Ascending aorta (tissue), 2 donors: ENCODE measurements at regions not wholly inside any gene's neighbourhood (a gene's known extent, or its start where the extent isn't known, plus 50 kb on each side); places are given as distances from the start of the nearest gene placed in this dataset.

Experiments used
- DNase-seq, 2 donors: peaks; one replicate each; pipeline ENCODE4 v3.0.0-alpha.2; 2019; ENCODE audit warnings: low spot score in 2 of 2
- H3K27ac ChIP-seq, 2 donors: fragments of 200-600 bp; sonication (generic); one replicate each; pipeline ENCODE4 v1.5.1; 2016 to 2017; ENCODE audit warnings: mild to moderate bottlenecking in 1 of 2
- H3K27me3 ChIP-seq: fragments of 200-600 bp; sonication (generic); one replicate; pipeline ENCODE4 v1.5.1; 2017
- H3K36me3 ChIP-seq, 2 donors: fragments of 200-600 bp; sonication (generic); one replicate each; pipeline ENCODE4 v1.5.1; 2016
- H3K4me1 ChIP-seq, 2 donors: fragments of 200-600 bp; sonication (generic); one replicate each; pipeline ENCODE4 v1.5.1; 2016 to 2017; ENCODE audit warnings: mild to moderate bottlenecking in 1 of 2
- H3K4me3 ChIP-seq, 2 donors: fragments of 200-600 bp; sonication (generic); one replicate each; pipeline ENCODE4 v1.5.1; 2016 to 2017; ENCODE audit warnings: mild to moderate bottlenecking in 1 of 2
- H3K9me3 ChIP-seq, 2 donors: fragments of 200-600 bp; sonication (generic); one replicate each; pipeline ENCODE4 v1.5.1; 2016
- intact Hi-C: fragments of 100-400 bp; cut with DNase I; formaldehyde crosslinking; loops from one replicate; pipeline ENCODE4 v1.15.1; 2023
- TF ChIP-seq, protein P1 (sequence below), 3 experiments: fragments of 200-600 bp in 2 of 3; fragments of 450-650 bp in 1 of 3; sonication (generic) in 2 of 3; IDR thresholded peaks; one replicate each; pipeline ENCODE4 v1.5.1; 2016 to 2019; ENCODE audit warnings: antibody characterized with exemption in 3 of 3, mild to moderate bottlenecking in 1 of 3, moderate library complexity in 1 of 3

DNA sequence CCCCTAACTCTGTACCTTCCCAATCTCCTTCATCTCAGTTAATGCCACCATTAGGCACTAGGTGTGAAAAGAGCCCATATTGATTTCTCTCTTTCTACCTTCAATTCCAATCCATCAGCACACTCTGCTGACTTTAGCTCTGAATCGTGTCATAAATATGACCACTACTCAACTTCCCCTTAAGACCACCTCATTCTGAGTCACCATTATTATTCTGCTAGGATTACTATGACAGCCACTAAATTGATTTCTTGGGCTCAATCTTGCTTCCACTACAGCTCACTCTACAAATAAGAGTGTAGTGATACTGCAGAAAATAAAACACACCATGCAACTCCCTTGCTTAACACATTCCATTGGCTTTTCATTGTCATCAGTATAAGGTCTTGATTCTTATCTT is 1449.0 kb upstream of the FLRT2 start:
- TF ChIP-seq, protein P1, sequence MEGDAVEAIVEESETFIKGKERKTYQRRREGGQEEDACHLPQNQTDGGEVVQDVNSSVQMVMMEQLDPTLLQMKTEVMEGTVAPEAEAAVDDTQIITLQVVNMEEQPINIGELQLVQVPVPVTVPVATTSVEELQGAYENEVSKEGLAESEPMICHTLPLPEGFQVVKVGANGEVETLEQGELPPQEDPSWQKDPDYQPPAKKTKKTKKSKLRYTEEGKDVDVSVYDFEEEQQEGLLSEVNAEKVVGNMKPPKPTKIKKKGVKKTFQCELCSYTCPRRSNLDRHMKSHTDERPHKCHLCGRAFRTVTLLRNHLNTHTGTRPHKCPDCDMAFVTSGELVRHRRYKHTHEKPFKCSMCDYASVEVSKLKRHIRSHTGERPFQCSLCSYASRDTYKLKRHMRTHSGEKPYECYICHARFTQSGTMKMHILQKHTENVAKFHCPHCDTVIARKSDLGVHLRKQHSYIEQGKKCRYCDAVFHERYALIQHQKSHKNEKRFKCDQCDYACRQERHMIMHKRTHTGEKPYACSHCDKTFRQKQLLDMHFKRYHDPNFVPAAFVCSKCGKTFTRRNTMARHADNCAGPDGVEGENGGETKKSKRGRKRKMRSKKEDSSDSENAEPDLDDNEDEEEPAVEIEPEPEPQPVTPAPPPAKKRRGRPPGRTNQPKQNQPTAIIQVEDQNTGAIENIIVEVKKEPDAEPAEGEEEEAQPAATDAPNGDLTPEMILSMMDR (IDR thresholded peaks at IDR 0.05): no peak
- intact Hi-C loops: loop anchor here (10.0 kb wide), 1 partner anchor 1454 kb away; the partner anchor contains the start of gene FLRT2
- Histone ChIP-seq H3K36me3 (no peaks in the 10 kb centered on the region), H3K9me3 (no peaks in the 10 kb centered on the region), H3K4me3 (no peak overlapping the region), H3K27ac (no peak overlapping the region), H3K27me3 (no peaks in the 10 kb centered on the region), H3K4me1 (no peaks in the 10 kb centered on the region)
- DNase-seq: no peak

DNA sequence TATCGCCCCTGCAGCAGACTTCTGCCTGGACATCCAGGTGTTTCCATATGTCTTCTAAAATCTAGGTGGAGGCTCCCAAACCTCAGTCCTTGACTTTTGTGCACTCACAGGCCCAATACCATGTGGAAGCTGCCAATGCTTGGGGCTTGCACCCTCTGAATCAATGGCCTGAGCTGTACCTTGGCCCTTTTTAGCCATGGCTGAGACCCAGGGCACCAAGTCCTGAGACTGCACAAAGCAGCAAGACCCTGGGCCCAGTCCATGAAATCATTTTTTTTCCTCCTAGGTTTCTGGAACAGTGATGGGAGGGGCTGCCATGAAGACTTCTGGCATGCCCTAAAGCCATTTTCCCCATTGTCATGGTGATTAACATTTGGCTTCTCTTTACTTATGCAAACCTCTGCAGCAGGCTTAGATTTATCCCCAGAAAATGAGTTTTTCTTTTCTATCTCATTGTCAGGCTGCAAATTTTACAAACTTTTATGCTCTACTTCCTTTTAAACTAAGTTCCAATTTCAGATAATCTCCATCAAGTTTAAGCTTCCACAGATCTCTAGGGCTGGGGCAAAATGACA is 1445.8 kb upstream of the FLRT2 start:
- Histone ChIP-seq H3K9me3 (no peaks in the 10 kb centered on the region), H3K36me3 (no peaks in the 10 kb centered on the region), H3K27ac (no peak overlapping the region), H3K4me3 (no peak overlapping the region), H3K4me1 (no peaks in the 10 kb centered on the region), H3K27me3 (no peaks in the 10 kb centered on the region)
- TF ChIP-seq, protein P1 (IDR thresholded peaks at IDR 0.05): no peak
- no peak for DNase-seq
- intact Hi-C loops: loop anchor here (10.0 kb wide), 1 partner anchor 1451 kb away; the partner anchor contains the start of gene FLRT2

DNA sequence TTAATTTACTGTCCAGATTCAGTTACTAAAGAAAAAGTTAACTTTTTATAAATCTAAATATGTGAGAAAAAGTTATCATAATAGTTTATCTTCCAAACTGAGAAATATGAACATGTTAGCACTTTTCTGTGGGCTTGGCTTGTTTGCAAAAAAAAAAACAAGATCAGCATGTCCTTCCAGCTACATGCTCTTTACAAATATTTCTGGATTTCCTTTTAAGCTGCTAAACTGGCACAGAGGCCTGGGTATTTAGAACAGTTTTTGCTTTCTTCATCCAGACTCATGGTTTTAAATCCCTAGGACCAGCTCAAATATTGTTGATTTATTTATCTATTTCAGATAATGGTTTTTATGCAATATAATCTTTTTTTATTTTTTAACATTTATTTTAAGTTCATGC is 1444.5 kb upstream of the FLRT2 start:
- no peak overlapping the region for H3K4me3 ChIP-seq
- H3K36me3 ChIP-seq: no peaks in the 10 kb centered on the region
- intact Hi-C loops: loop anchor here (10.0 kb wide), 1 partner anchor 1449 kb away; the partner anchor contains the start of gene FLRT2
- no peak for DNase-seq
- no peak overlapping the region for H3K27ac ChIP-seq
- H3K9me3 ChIP-seq: no peaks in the 10 kb centered on the region
- TF ChIP-seq, protein P1 (IDR thresholded peaks at IDR 0.05): no peak
- H3K4me1 ChIP-seq: no peaks in the 10 kb centered on the region
- no peaks in the 10 kb centered on the region for H3K27me3 ChIP-seq

DNA sequence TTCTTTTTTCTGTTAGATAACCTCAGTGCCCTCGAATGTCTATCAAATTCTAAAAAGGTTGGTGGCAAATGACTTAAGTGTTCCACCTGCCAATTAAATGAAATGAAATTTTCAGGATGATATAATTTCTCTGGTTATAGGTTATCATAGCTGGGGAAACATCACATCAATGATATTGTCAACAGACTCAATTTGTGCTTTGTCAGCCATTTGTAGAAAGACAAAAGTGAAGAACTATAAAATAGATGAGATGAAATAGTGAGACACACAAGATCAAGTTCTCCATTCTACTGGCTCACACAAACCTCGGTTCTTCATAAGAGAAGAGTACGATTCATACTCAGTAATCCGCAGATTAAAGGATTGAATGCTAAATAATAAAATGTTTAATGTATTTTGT is 1443.2 kb upstream of the FLRT2 start:
- Histone ChIP-seq H3K9me3 (no peaks in the 10 kb centered on the region), H3K36me3 (no peaks in the 10 kb centered on the region), H3K4me3 (no peak overlapping the region), H3K27ac (no peak overlapping the region), H3K27me3 (no peaks in the 10 kb centered on the region), H3K4me1 (no peaks in the 10 kb centered on the region)
- DNase-seq: no peak
- TF ChIP-seq, protein P1 (IDR thresholded peaks at IDR 0.05): no peak
- intact Hi-C loops: loop anchor here (10.0 kb wide), 1 partner anchor 1448 kb away; the partner anchor contains the start of gene FLRT2

DNA sequence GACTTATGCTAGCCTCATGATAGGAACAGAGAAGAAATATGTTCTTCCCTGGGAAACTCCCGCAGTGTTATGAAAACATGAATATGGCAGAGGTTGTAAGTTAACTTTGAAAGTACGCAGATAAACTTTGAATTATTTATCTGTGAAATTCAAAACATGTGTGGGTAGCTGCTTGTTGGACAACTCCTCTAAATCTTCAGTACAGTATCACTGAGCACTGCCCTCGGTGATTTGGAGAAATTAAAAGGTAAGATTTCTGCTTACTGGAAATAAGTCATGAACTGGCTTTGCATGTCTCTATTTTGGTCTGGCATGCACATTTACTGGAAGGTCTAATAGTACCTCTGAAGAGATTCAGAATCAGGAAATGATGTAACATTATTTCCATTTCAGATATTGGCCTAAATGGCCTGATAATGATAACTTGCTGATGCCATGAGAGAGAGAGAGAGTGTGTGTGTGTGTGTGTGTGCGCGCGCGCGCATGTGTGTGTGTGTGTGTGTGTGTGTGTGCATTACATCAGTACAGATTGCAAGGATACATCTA is 1441.9 kb upstream of the FLRT2 start:
- Histone ChIP-seq H3K4me1 (no peaks in the 10 kb centered on the region), H3K27me3 (no peaks in the 10 kb centered on the region), H3K4me3 (no peak overlapping the region), H3K9me3 (no peaks in the 10 kb centered on the region), H3K36me3 (no peaks in the 10 kb centered on the region), H3K27ac (no peak overlapping the region)
- no peak for DNase-seq
- TF ChIP-seq, protein P1 (IDR thresholded peaks at IDR 0.05): no peak
- intact Hi-C loops: loop anchor here (10.0 kb wide), 1 partner anchor 1447 kb away; the partner anchor contains the start of gene FLRT2
